Epithelial cell of proximal tubule (primary cell): ENCODE measurements at regions not wholly inside any gene's neighbourhood (a gene's known extent, or its start where the extent isn't known, plus 50 kb on each side); places are given as distances from the start of the nearest gene placed in this dataset.

Experiments used
- DNase-seq: peaks from one replicate; pipeline ENCODE4 v3.0.0-alpha.2; 2011; ENCODE audit warnings: low read depth
- H3K4me3 ChIP-seq: 2 replicates; pipeline ENCODE4 v1.5.1; 2011; ENCODE audit warnings: low read depth, mild to moderate bottlenecking, low read length
- TF ChIP-seq, protein P1 (sequence below): conservative IDR thresholded peaks from 2 replicates; pipeline ENCODE4 v1.5.1; 2012; ENCODE audit warnings: low read depth, mild to moderate bottlenecking, low read length

DNA sequence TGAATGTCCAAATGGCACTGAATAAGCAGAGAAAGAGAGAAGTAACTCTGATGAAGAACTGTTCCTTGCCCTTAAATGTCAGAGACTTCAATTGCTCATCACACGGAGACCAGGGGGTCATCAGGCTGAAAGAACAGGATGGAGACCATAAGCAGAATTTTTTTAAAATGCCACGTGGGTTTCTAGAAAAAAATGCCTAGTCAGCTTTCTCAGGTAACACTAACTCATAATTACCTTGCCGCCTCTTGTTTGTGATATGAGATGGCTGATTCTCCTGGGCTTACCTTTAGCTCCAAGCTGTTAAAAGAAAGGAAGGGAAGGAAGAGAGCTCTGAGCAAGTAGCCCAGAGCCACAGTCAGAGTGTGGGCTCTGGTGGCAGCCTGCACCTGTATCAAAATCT lies 372.0 kb downstream of the GPAM start:
- TF ChIP-seq, protein P1, sequence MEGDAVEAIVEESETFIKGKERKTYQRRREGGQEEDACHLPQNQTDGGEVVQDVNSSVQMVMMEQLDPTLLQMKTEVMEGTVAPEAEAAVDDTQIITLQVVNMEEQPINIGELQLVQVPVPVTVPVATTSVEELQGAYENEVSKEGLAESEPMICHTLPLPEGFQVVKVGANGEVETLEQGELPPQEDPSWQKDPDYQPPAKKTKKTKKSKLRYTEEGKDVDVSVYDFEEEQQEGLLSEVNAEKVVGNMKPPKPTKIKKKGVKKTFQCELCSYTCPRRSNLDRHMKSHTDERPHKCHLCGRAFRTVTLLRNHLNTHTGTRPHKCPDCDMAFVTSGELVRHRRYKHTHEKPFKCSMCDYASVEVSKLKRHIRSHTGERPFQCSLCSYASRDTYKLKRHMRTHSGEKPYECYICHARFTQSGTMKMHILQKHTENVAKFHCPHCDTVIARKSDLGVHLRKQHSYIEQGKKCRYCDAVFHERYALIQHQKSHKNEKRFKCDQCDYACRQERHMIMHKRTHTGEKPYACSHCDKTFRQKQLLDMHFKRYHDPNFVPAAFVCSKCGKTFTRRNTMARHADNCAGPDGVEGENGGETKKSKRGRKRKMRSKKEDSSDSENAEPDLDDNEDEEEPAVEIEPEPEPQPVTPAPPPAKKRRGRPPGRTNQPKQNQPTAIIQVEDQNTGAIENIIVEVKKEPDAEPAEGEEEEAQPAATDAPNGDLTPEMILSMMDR, result no peak
- no peak for DNase-seq
- no peak overlapping the region for H3K4me3 ChIP-seq

DNA sequence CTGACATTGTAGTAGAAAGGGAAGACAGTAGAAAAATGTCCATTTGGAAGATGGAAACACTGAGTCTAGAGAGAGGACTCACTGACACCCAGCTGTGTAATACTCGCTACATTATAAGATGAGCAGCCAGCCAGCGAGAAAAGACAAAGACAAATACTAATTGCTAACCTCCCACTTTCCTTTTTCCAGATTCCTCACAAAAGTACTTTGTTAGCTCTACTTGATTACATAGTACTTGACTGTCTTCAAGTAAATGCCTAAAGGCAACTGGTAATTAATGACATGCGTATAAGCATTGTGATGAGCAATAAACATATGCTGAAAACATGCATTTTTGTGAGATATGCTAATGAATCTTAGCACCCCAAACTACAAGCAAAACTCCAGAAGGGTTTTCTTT lies 363.1 kb downstream of the GPAM start:
- DNase-seq, result no peak
- H3K4me3 ChIP-seq, result no peak overlapping the region
- TF ChIP-seq, protein P1, result no peak

DNA sequence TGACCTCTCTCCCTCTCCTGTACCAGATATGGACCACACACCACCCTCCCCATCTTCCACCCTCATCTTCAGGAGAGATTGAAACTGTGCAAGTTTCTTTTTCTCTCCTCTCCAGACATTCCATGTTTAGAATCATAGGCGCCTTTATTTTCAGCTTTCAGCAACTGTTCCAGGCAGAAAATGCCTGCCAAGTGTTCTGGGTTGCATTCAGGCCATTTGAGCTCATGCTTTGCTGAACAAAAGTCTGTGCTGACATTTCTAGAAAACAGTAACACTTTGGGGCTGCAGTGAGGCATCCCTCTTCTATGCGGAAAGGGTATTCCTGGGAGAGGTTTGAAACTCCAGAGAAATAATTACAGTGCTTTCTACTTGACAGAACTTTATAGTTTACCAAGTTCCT lies 361.7 kb downstream of the GPAM start:
- TF ChIP-seq, protein P1, result no peak
- DNase-seq, result no peak
- H3K4me3 ChIP-seq, result no peak overlapping the region

DNA sequence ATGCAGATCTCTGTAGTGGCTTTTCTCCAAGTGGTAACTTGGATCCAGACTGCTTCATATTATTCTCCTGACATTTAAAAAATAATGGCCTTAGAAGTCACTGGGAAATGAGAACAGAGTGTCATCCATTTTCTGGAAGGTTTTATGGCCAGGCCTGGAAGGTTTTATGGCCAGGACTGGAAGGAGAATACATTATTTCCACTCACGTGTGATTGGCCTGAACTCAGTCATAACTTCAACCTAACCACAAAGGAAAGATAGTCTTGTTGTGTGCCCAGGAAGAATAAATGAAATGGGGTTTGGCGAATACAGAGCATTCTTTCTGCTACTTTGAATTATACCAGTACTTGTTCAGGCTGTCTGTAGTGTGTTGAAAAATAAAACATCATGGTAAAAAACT lies 360.9 kb downstream of the GPAM start:
- TF ChIP-seq, protein P1, result no peak

DNA sequence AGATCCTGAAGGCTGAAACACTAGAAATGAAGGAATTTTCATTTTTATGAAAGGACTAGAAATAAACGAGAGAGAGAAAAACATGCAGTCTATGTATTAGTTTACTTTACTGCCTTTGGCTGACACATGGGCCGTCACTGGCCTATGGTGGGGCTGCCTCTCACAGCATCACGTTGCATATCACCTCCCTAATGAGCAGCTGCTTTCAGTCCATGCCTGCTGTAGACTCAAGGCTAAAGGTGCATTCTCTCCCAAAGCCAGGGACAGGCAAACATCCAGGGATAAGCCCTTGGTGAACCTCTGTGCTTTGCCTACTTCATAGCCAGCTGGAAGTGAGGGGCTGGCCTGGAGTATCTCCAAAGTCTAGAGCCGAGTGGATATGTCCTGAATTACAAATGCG lies 359.4 kb downstream of the GPAM start:
- TF ChIP-seq, protein P1, result no peak
- H3K4me3 ChIP-seq, result no peak overlapping the region
- no peak for DNase-seq

More for the DNA sequence above, 360.9 kb downstream of the GPAM start:
- DNase-seq, result no peak
- H3K4me3 ChIP-seq, result no peak overlapping the region

DNA sequence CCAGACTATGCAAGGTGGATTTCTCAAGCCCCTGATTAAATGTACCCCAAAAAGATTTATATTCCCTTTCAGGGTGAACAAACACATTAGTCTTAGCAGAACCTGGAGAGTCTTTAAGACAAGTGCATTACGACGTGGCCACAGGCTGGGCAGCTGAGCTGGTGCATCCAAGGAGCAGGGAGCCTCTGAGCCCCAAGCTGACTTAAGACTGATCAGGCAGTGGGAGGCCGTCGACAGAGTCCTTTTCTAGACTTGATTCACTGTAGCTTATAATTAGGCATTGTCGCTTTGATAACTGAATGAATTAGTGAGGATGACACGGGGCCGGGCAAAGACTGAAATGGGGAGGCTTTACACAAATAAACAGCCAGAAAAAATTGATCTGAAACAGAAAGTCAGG lies 353.2 kb downstream of the GPAM start:
- DNase-seq, result no peak
- H3K4me3 ChIP-seq, result no peak overlapping the region

DNA sequence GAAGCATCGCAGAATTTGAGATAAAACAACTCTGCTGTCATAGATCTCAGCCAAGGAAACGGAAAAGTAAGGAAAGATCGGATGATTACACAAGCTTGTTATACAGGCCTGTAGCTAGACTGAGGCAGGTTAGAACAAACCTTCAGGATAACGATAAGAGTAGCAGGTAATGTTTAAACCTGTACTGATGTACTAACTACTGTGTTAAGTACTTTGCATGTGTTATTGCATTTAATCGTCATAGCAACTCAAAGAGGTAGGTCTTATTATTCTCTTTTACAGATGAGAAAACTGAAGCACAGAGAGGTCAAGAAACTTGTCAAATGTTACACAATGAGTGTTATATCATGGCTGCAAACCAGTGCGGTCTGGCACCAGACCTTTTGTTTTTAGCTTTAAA lies 352.5 kb downstream of the GPAM start:
- TF ChIP-seq, protein P1, result no peak
- no peak overlapping the region for H3K4me3 ChIP-seq
- DNase-seq, result no peak

More for the DNA sequence above, 353.2 kb downstream of the GPAM start:
- TF ChIP-seq, protein P1, result no peak
